Trophoblast cell (in vitro differentiated cells and primary cell): ENCODE measurements at regions not wholly inside any gene's neighbourhood (a gene's known extent, or its start where the extent isn't known, plus 50 kb on each side); places are given as distances from the start of the nearest gene placed in this dataset.
"Not testable (repeated sequence)": the region's sequence is repeated elsewhere in the genome, so short reads cannot be mapped to it uniquely, and the experiment has no call there.

Experiments used
- DNase-seq, 2 donors: peaks; one replicate each; pipeline ENCODE4 v3.0.0-alpha.2; 2016
- H2AFZ ChIP-seq: 2 replicates; pipeline ENCODE4 v1.6.1; 2013; ENCODE audit warnings: low read length, moderate library complexity, mild to moderate bottlenecking; ENCODE audit not compliant: insufficient read depth, poor library complexity
- H2AK5ac ChIP-seq: 2 replicates; pipeline ENCODE4 v1.6.1; 2013; ENCODE audit warnings: mild to moderate bottlenecking, low read length
- H2BK120ac ChIP-seq: 2 replicates; pipeline ENCODE4 v1.6.1; 2013; ENCODE audit warnings: low read length, mild to moderate bottlenecking, moderate library complexity; ENCODE audit not compliant: insufficient read depth, poor library complexity
- H2BK12ac ChIP-seq: 2 replicates; pipeline ENCODE4 v1.6.1; 2013; ENCODE audit warnings: mild to moderate bottlenecking, low read length, moderate library complexity
- H2BK5ac ChIP-seq: 2 replicates; pipeline ENCODE4 v1.6.1; 2013; ENCODE audit warnings: low read length, low read depth, moderate library complexity, mild to moderate bottlenecking; ENCODE audit not compliant: poor library complexity
- H3K14ac ChIP-seq: 2 replicates; pipeline ENCODE4 v1.6.1; 2013; ENCODE audit warnings: mild to moderate bottlenecking, low read length
- H3K18ac ChIP-seq: 2 replicates; pipeline ENCODE4 v1.6.1; 2013; ENCODE audit warnings: mild to moderate bottlenecking, low read length
- H3K23ac ChIP-seq: 2 replicates; pipeline ENCODE4 v1.6.1; 2013; ENCODE audit warnings: low read length
- H3K27ac ChIP-seq: 2 replicates; pipeline ENCODE4 v1.5.1; 2013; ENCODE audit warnings: low read depth, mild to moderate bottlenecking, inconsistent platforms, low read length, moderate library complexity
- H3K27me3 ChIP-seq: 2 replicates; pipeline ENCODE4 v1.6.1; 2013; ENCODE audit warnings: inconsistent platforms, mild to moderate bottlenecking, low read length, moderate library complexity; ENCODE audit not compliant: insufficient read depth
- H3K36me3 ChIP-seq, 2 experiments: 1 replicate in 1 of 2; 2 replicates in 1 of 2; pipeline ENCODE4 v1.6.1; 2013; ENCODE audit warnings: low read length in 2 of 2, mild to moderate bottlenecking in 2 of 2, moderate library complexity in 1 of 2; ENCODE audit not compliant: insufficient read depth in 2 of 2, control insufficient read depth in 1 of 2
- H3K4ac ChIP-seq: 2 replicates; pipeline ENCODE4 v1.6.1; 2013; ENCODE audit warnings: low read depth, mild to moderate bottlenecking, low read length, moderate library complexity
- H3K4me1 ChIP-seq, 2 experiments: 1 replicate in 1 of 2; 2 replicates in 1 of 2; pipeline ENCODE4 v1.6.1; 2013; ENCODE audit warnings: low read length in 2 of 2, mild to moderate bottlenecking in 2 of 2, moderate library complexity in 1 of 2; ENCODE audit not compliant: insufficient read depth in 2 of 2, control insufficient read depth in 1 of 2
- H3K4me2 ChIP-seq: 2 replicates; pipeline ENCODE4 v1.6.1; 2013; ENCODE audit warnings: inconsistent platforms, mild to moderate bottlenecking, low read length, moderate library complexity
- H3K4me3 ChIP-seq: 2 replicates; pipeline ENCODE4 v1.5.1; 2013; ENCODE audit warnings: mild to moderate bottlenecking, low read depth, low read length, inconsistent platforms
- H3K79me1 ChIP-seq: one replicate; pipeline ENCODE4 v1.6.1; 2013; ENCODE audit warnings: low read length
- H3K79me2 ChIP-seq: 2 replicates; pipeline ENCODE4 v1.6.1; 2013; ENCODE audit warnings: low read length, mild to moderate bottlenecking; ENCODE audit not compliant: control insufficient read depth, insufficient read depth, poor library complexity
- H3K9ac ChIP-seq: 2 replicates; pipeline ENCODE4 v1.6.1; 2013; ENCODE audit warnings: mild to moderate bottlenecking, low read length
- H3K9me3 ChIP-seq: 2 replicates; pipeline ENCODE4 v1.6.1; 2013; ENCODE audit warnings: low read depth, mild to moderate bottlenecking, control low read depth, inconsistent platforms, low read length; ENCODE audit not compliant: insufficient read depth
- H4K12ac ChIP-seq: 2 replicates; pipeline ENCODE4 v1.6.1; 2013; ENCODE audit warnings: low read depth, mild to moderate bottlenecking, low read length, moderate library complexity
- H4K8ac ChIP-seq: 2 replicates; pipeline ENCODE4 v1.6.1; 2013; ENCODE audit warnings: low read depth, mild to moderate bottlenecking, low read length, moderate library complexity
- H4K91ac ChIP-seq: one replicate; pipeline ENCODE4 v1.6.1; 2013; ENCODE audit warnings: low read depth, mild to moderate bottlenecking, low read length, moderate library complexity
- WGBS: extraction: QIAGEN DNeasy Blood & Tissue Kit; methylation state at CpG from one replicate; pipeline ENCODE4 v1.1.7; 2013; ENCODE audit warnings: missing lambda C conversion rate; ENCODE audit not compliant: insufficient read length, insufficient coverage; ENCODE audit errors: extremely low coverage; 5-methylcytosine and 5-hydroxymethylcytosine counted together

DNA sequence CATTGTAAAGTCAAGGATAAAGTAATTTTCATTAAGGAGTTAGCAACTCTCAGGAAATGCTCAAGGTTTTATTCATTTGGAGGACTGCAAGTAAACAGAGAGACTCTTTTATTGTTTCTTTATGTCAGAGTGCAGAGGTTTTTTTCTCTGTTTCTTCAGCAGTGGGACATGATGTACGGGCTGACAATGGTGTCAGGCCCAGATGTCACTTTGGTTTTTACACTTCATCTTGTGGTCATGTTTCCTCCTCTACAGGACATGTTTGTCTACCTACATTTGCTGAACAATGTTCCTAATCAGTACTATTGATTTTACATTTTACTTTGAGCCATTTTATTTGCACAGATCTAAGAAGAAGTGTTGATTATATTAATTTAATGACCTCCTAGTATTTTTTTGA, 72.8 kb upstream of the PARP8 start:
- H2AK5ac ChIP-seq: no peak overlapping the region
- no peak overlapping the region for H2AFZ ChIP-seq
- no peak overlapping the region for H4K12ac ChIP-seq
- H3K4me3 ChIP-seq: no peak overlapping the region
- H2BK120ac ChIP-seq: no peak overlapping the region
- H3K9me3 ChIP-seq: no peaks in the 10 kb centered on the region
- H2BK5ac ChIP-seq: no peak overlapping the region
- DNase-seq: no peak
- H3K27me3 ChIP-seq: no peaks in the 10 kb centered on the region
- H3K79me2 ChIP-seq: no peaks in the 10 kb centered on the region
- H3K14ac ChIP-seq: no peak overlapping the region
- H3K36me3 ChIP-seq: no peaks in the 10 kb centered on the region
- H3K79me1 ChIP-seq: peaks cover 3% of the 10 kb centered on the region
- H4K8ac ChIP-seq: no peak overlapping the region
- no CpG with 5 or more reads among the region's 1 CpG for WGBS
- H3K18ac ChIP-seq: no peak overlapping the region
- no peak overlapping the region for H3K4me2 ChIP-seq
- H3K4ac ChIP-seq: no peak overlapping the region
- H4K91ac ChIP-seq: no peak overlapping the region
- H3K4me1 ChIP-seq: peaks cover 0 to 3% of the 10 kb centered on the region in 2 experiments
- H3K23ac ChIP-seq: no peak overlapping the region
- H2BK12ac ChIP-seq: no peak overlapping the region
- no peak overlapping the region for H3K9ac ChIP-seq
- no peak overlapping the region for H3K27ac ChIP-seq

DNA sequence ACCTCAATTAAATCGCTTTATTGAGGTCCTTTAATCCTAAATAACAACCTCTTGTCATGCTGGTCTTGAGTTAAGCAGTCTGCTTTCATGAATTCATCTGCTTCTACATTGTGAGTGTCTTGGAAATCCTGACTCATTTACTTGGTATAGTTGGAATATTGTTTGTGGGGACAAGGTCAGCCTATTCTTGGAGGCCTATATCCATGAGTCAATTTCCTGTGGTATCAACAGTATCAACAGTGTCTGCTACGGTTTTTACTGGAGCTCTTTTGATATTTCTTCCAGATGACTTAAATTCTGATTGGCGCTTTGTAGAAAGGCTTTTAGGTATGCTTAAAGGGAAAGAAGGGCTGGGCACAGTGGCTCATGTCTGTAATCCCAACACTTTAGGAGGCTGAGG, 71.2 kb upstream of the PARP8 start:
- Histone ChIP-seq H2BK120ac (no peak overlapping the region), H2BK5ac (no peak overlapping the region), H3K79me1 (peaks cover 3% of the 10 kb centered on the region), H3K27me3 (no peaks in the 10 kb centered on the region), H4K91ac (no peak overlapping the region), H2BK12ac (no peak overlapping the region), H4K12ac (no peak overlapping the region), H2AK5ac (no peak overlapping the region), H3K4ac (no peak overlapping the region), H3K4me1 (peaks cover 0 to 3% of the 10 kb centered on the region in 2 experiments), H3K14ac (no peak overlapping the region), H3K4me3 (no peak overlapping the region), H3K4me2 (no peak overlapping the region), H4K8ac (no peak overlapping the region), H3K27ac (no peak overlapping the region), H3K79me2 (no peaks in the 10 kb centered on the region), H2AFZ (no peak overlapping the region), H3K23ac (no peak overlapping the region), H3K18ac (no peak overlapping the region), H3K9me3 (no peaks in the 10 kb centered on the region), H3K9ac (no peak overlapping the region), H3K36me3 (no peaks in the 10 kb centered on the region)
- no CpG with 5 or more reads among the region's 3 CpGs for WGBS
- peak; percentile 8 to 74 for DNase-seq

DNA sequence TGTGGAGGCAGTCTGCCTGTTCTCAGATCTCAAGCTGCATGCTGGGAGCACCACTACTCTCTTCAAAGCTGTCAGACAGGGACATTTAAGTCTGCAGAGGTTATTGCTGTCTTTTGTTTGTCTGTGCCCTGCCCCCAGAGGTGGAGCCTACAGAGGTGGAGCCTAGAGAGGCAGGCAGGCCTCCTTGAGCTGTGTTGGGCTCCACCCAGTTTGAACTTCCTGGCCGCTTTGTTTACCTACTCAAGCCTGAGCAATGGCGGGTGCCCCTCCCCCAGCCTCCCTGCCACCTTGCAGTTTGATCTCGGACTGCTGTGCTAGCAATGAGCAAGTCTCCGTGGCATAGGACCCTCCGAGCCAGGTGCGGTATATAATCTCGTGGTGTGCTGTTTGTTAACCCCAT, 64.9 kb upstream of the PARP8 start:
- H3K27ac ChIP-seq, H3K14ac ChIP-seq, H2BK5ac ChIP-seq, H2AFZ ChIP-seq, DNase-seq, H3K79me1 ChIP-seq, H3K18ac ChIP-seq, H4K8ac ChIP-seq, H2BK12ac ChIP-seq, H3K9me3 ChIP-seq, H4K91ac ChIP-seq, H3K27me3 ChIP-seq, H3K79me2 ChIP-seq, H3K4me3 ChIP-seq, H2BK120ac ChIP-seq, H3K23ac ChIP-seq, H4K12ac ChIP-seq, H2AK5ac ChIP-seq, H3K4ac ChIP-seq, H3K4me1 ChIP-seq, H3K9ac ChIP-seq, H3K36me3 ChIP-seq, H3K4me2 ChIP-seq: not testable (repeated sequence)
- WGBS: no CpG with 5 or more reads among the region's 7 CpGs

DNA sequence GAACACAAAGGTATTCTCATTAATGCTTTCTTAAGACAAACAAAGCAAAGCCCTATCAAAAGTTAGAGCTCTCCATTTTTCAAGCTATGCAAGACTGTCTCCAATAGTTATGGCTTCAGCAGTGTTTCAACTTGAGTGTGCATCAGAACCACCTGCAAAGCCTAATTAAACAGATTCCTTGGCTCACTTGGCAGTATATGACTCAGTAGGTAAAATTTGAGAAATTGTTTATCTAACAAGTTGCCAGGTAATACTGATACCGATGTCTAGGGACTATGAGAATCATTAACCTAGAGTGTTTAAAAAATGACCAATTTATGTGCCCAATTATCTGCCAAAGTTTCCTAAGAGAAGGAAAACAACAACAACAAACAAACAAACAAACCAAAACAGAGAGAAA, 60.3 kb upstream of the PARP8 start:
- Histone ChIP-seq H4K91ac (no peak overlapping the region), H3K27me3 (no peaks in the 10 kb centered on the region), H3K9ac (no peak overlapping the region), H2BK12ac (no peak overlapping the region), H3K4ac (no peak overlapping the region), H3K27ac (no peak overlapping the region), H3K4me2 (no peak overlapping the region), H3K79me2 (no peaks in the 10 kb centered on the region), H3K4me1 (no peaks in the 10 kb centered on the region), H3K79me1 (no peaks in the 10 kb centered on the region), H2BK120ac (no peak overlapping the region), H2AFZ (no peak overlapping the region), H3K23ac (no peak overlapping the region), H3K14ac (no peak overlapping the region), H2AK5ac (no peak overlapping the region), H2BK5ac (no peak overlapping the region), H3K18ac (no peak overlapping the region), H3K9me3 (peaks cover 6% of the 10 kb centered on the region), H4K12ac (no peak overlapping the region), H3K36me3 (no peaks in the 10 kb centered on the region), H3K4me3 (no peak overlapping the region), H4K8ac (no peak overlapping the region)
- WGBS: no CpG with 5 or more reads among the region's 1 CpG
- DNase-seq: peak in 1 of 2 donors; percentile 22
